ENCODE measurements at regions not wholly inside any gene's neighbourhood (a gene's known extent, or its start where the extent isn't known, plus 50 kb on each side); places are given as distances from the start of the nearest gene placed in this dataset.

GRCh38 chr12:84136862-84137367 lies 775.7 kb downstream of the SLC6A15 start:
- H4K5ac ChIP-seq (ENCODE audit: low read depth, low read length) = no peak overlapping the region
- no CpG with 5 or more reads among the region's 4 CpGs for WGBS, 2 experiments (ENCODE audit: extremely low coverage in 2 of 2, insufficient read length in 1 of 2)
- H2AK9ac ChIP-seq (replicated peaks; ENCODE audit: low read depth, low read length, poor library complexity) = no peak overlapping the region
- H3K23ac ChIP-seq (ENCODE audit: low read depth, low read length) = no peak overlapping the region
- no peak overlapping the region for H4K8ac ChIP-seq (ENCODE audit: low read depth in 2 of 2, low read length in 2 of 2)
- peak overlapping the region; percentile 73; the same call in 1 of the 2 replicates for H3K18ac ChIP-seq (ENCODE audit: low read depth, low read length)
- no peak overlapping the region for H3K27ac ChIP-seq (ENCODE audit: insufficient read depth, low read length)
- no peak overlapping the region for H3K4ac ChIP-seq (ENCODE audit: low read depth, low read length)
- H3K14ac ChIP-seq (replicated peaks; ENCODE audit: low read depth, low read length) = no peak overlapping the region
- ChIA-PET CTCF (interaction anchor here (0.6 kb wide), 1 partner anchor 180 kb away, joined by 3 read pairs; no protein-coding TSS in a partner anchor), POLR2A (ENCODE audit: unreplicated experiment) (no interaction called here)
- peak overlapping the region; percentile 1; the same call in 1 of the 2 replicates for H4K91ac ChIP-seq (ENCODE audit: insufficient read depth, low read depth, low read length)
- H3K27me3 ChIP-seq (ENCODE audit: control insufficient read depth, insufficient read depth, low read length) = no peaks in the 10 kb centered on the region
- DNase-seq (peak; percentile 73), ATAC-seq (ENCODE audit: low read depth) (peak; percentile 40; the same call in 1 of the 2 replicates)
- no peak overlapping the region for H2AFZ ChIP-seq (replicated peaks; ENCODE audit: low read length, poor library complexity)
- no peaks in the 10 kb centered on the region for H3K79me1 ChIP-seq (ENCODE audit: low read depth in 1 of 2, low read length in 2 of 2)
- H2AK5ac ChIP-seq (ENCODE audit: low read depth, low read length) = no peak overlapping the region
- peaks cover 1% of the 10 kb centered on the region; the same call in 1 of the 2 replicates for H3K4me1 ChIP-seq (ENCODE audit: control insufficient read depth, insufficient read depth, low read length)
- no TSS peak for BruUV-seq (replicated peaks)
- no peaks in the 10 kb centered on the region for H4K20me1 ChIP-seq (ENCODE audit: insufficient read depth, low read length)
- H2BK5ac ChIP-seq (ENCODE audit: low read depth, low read length, poor library complexity, severe bottlenecking) = no peak overlapping the region
- peak; percentile 63; the same call in 1 of the 2 replicates for TF ChIP-seq CEBPB (IDR thresholded peaks at IDR 0.05; ENCODE audit: low read depth, low read length)
- TF ChIP-seq SMC3 (IDR thresholded peaks at IDR 0.05; ENCODE audit: low read depth, low read length) = no peak
- TF ChIP-seq FOS (IDR thresholded peaks at IDR 0.05; ENCODE audit: low read depth, low read length) = 0 out of 2 replicates have a peak, but pooled peaks have one; percentile 33
- H3K36me3 ChIP-seq (ENCODE audit: control insufficient read depth, insufficient read depth, low read length) = no peaks in the 10 kb centered on the region
- H2BK15ac ChIP-seq (ENCODE audit: low read depth, low read length) = no peak overlapping the region; the same call in 2 of the 3 replicates
- H2BK120ac ChIP-seq (ENCODE audit: low read depth, low read length) = peak overlapping the region; percentile 11
- intact Hi-C loops (cut with micrococcal nuclease) (no loop called here), dilution Hi-C loops (cut with HindIII; ENCODE audit: low sequenced_read_pairs, unreplicated experiment) (no loop called here), in situ Hi-C loops (cut with MboI; ENCODE audit: low sequenced_read_pairs) (no loop called here)
- no peaks in the 10 kb centered on the region for H3K9me1 ChIP-seq (ENCODE audit: insufficient read depth, low read length)
- no peak overlapping the region for H3K56ac ChIP-seq (ENCODE audit: extremely low read depth, insufficient read depth, low read length)
- H3K9ac ChIP-seq (ENCODE audit: low read depth, low read length) = no peak overlapping the region
- no peaks in the 10 kb centered on the region for H3K9me3 ChIP-seq (ENCODE audit: control insufficient read depth, insufficient read depth, low read length)
- H3K4me3 ChIP-seq (ENCODE audit: insufficient read depth, low read depth, low read length) = no peak overlapping the region
- H3K4me2 ChIP-seq (ENCODE audit: low read depth, low read length) = no peak overlapping the region
- H2BK20ac ChIP-seq (ENCODE audit: low read depth, low read length) = peak overlapping the region; percentile 8; the same call in 1 of the 2 replicates

All from IMR-90 (cell line).